Bronchial epithelial cell (primary cell): ENCODE measurements at regions not wholly inside any gene's neighbourhood (a gene's known extent, or its start where the extent isn't known, plus 50 kb on each side); places are given as distances from the start of the nearest gene placed in this dataset.

Experiments used
- DNase-seq: peaks from one replicate; pipeline ENCODE4 v3.0.0-alpha.2; 2010; ENCODE audit warnings: low read depth
- FAIRE-seq: peaks from 2 replicates; lab custom pipeline; 2011; peaks lifted over from hg19 to GRCh38; lab: Jason Lieb, UNC
- H3K27me3 ChIP-seq: 2 replicates; pipeline ENCODE4 v1.5.1; 2011; ENCODE audit warnings: low read length; ENCODE audit not compliant: control insufficient read depth, insufficient read depth
- H3K36me3 ChIP-seq: 2 replicates; pipeline ENCODE4 v1.5.1; 2011; ENCODE audit warnings: low read length; ENCODE audit not compliant: control insufficient read depth, insufficient read depth
- H3K4me3 ChIP-seq: 2 replicates; pipeline ENCODE4 v1.5.1; 2011; ENCODE audit warnings: mild to moderate bottlenecking, low read depth, low read length, control low read depth
- CTCF ChIP-seq: IDR thresholded peaks from 2 replicates; pipeline ENCODE4 v1.5.1; 2011; ENCODE audit warnings: mild to moderate bottlenecking, moderate library complexity, low read length, control low read depth, inconsistent platforms; ENCODE audit not compliant: insufficient read depth, severe bottlenecking

- Histone ChIP-seq H3K27me3 (no peaks in the 10 kb centered on the region), H3K36me3 (no peaks in the 10 kb centered on the region), H3K4me3 (no peak overlapping the region)
- no peak for DNase-seq
- TF ChIP-seq CTCF, result no peak
- FAIRE-seq, result no peak
These were observed 92.1 kb upstream of the SLC24A5 start for GRCh38 chr15:48028712-48029111.

DNA sequence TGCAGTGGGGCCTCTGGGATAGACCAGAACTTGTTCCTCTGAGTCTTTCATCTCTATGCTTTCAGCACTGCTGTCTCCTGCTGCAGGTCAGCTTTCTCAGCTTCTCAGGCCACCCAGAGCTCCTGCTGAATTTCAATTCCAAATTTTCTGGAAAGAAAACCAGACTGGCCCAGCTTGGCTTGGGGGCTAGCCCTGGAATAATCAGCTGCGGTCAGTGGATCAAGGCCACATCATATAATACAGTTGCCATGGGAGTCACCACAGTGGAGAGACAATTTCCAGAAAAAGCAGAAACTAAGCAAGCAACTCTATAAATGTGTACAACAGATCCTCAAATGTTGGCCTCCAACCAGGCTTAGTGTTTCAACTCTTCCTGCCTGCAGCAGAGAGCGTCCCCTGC, 91.1 kb upstream of the SLC24A5 start:
- Histone ChIP-seq H3K36me3 (no peaks in the 10 kb centered on the region), H3K4me3 (no peak overlapping the region), H3K27me3 (no peaks in the 10 kb centered on the region)
- no peak for TF ChIP-seq CTCF
- FAIRE-seq (no peak), DNase-seq (no peak)

DNA sequence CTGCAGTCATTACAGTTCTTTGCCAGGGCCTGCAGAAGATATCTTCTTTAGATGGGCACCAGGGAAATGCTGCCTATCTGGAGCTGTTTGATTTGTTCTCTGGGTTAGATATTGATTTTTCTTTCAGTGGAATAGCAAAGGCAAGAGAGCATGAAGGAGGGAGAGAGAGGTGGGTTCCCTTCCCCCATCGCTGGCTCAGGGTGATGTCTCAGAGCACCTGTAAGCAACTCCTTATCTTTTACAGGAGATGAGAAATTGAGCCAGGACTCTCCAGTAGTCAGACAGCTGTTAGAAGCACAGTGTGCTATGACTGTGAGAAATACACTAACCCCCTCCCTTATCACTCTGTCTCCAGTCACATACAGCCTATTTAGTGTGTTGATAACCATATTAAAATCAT, 89.3 kb upstream of the SLC24A5 start:
- no peaks in the 10 kb centered on the region for H3K36me3 ChIP-seq
- H3K4me3 ChIP-seq, result no peak overlapping the region
- FAIRE-seq, result no peak
- no peak for DNase-seq
- no peak for TF ChIP-seq CTCF
- H3K27me3 ChIP-seq, result no peaks in the 10 kb centered on the region

- H3K36me3 ChIP-seq, result no peaks in the 10 kb centered on the region
- no peak for TF ChIP-seq CTCF
- DNase-seq (no peak), FAIRE-seq (no peak)
- no peaks in the 10 kb centered on the region for H3K27me3 ChIP-seq
- H3K4me3 ChIP-seq, result no peak overlapping the region
These were observed 88.8 kb upstream of the SLC24A5 start for GRCh38 chr15:48031973-48032372.

GRCh38 chr15:48032911-48033310, 87.9 kb upstream of the SLC24A5 start:
- TF ChIP-seq CTCF, result no peak
- DNase-seq (peak; percentile 55), FAIRE-seq (no peak)
- Histone ChIP-seq H3K27me3 (no peaks in the 10 kb centered on the region), H3K4me3 (no peak overlapping the region), H3K36me3 (no peaks in the 10 kb centered on the region)

DNA sequence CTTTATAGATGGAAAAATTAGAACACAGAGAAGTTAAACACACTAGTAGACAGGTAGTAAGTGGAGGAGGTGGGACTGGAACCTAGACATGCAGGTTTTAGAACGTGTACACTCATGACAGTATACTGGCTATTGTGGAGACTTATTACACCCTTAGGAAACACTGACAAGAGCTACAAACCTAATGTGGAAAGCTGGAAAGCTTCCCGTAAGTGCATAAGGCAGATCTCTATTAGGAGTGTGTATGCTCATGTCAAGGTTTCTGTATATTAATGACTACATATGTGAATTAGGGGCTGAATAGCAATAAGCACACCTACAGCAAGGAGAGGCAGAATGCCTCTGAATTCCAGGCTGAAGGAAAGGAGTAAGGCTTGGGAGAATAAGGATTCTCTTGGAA, 82.6 kb upstream of the SLC24A5 start:
- Histone ChIP-seq H3K36me3 (no peaks in the 10 kb centered on the region), H3K4me3 (no peak overlapping the region), H3K27me3 (no peaks in the 10 kb centered on the region)
- no peak for TF ChIP-seq CTCF
- no peak for DNase-seq
- FAIRE-seq, result no peak
